HG02981 (cell line): ENCODE measurements at regions not wholly inside any gene's neighbourhood (a gene's known extent, or its start where the extent isn't known, plus 50 kb on each side); places are given as distances from the start of the nearest gene placed in this dataset.
A peak's percentile ranks its signal among the peaks of the same experiment; 100 is the strongest.

ENCODE experiments used
- ATAC-seq: cut with Tn5 transposase; IDR thresholded peaks from one replicate; pipeline ENCODE4 v1.9.1; 2021; ENCODE audit warnings: mild to moderate bottlenecking, moderate library complexity; ENCODE audit not compliant: unreplicated experiment

- no peak for ATAC-seq
Measured at GRCh38 chr5:74272831-74273451, 367.6 kb downstream of the ENC1 start.

- ATAC-seq: no peak
Measured at GRCh38 chr5:74272024-74272775, 368.3 kb downstream of the ENC1 start.

DNA sequence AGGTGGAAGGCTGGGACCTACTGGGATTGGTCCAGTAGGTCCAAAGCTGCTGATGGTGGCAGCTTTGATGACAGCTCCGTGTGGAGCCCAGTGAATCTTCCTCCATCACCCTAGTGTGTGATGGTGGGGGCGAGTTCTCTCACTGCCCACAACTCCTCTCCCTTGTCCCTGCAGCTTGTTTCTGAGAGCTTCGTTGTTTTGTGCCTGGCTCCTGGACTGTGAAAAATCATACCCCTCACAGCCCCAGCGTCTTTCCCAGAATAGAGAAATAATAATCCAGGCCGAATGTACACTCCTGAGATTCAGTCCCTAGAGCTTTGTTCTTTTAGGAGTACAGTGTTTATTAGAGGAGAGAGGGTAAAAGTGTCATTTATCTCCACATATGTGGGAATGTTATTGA, 372.2 kb downstream of the ENC1 start:
- ATAC-seq: no peak

- no peak for ATAC-seq
Measured at GRCh38 chr5:74266836-74267235, 373.7 kb downstream of the ENC1 start.

GRCh38 chr5:74266132-74266531, 374.4 kb downstream of the ENC1 start:
- ATAC-seq: no peak

GRCh38 chr5:74262544-74263207, 377.9 kb downstream of the ENC1 start:
- ATAC-seq: no peak

- ATAC-seq: no peak
Measured at GRCh38 chr5:74261866-74262265, 378.7 kb downstream of the ENC1 start.

- ATAC-seq: no peak
Measured at GRCh38 chr5:74261421-74261820, 379.1 kb downstream of the ENC1 start.

GRCh38 chr5:74259572-74259971, 381.0 kb downstream of the ENC1 start:
- ATAC-seq: no peak

- ATAC-seq: no peak
Measured at GRCh38 chr5:74258314-74258665, 382.2 kb downstream of the ENC1 start.

DNA sequence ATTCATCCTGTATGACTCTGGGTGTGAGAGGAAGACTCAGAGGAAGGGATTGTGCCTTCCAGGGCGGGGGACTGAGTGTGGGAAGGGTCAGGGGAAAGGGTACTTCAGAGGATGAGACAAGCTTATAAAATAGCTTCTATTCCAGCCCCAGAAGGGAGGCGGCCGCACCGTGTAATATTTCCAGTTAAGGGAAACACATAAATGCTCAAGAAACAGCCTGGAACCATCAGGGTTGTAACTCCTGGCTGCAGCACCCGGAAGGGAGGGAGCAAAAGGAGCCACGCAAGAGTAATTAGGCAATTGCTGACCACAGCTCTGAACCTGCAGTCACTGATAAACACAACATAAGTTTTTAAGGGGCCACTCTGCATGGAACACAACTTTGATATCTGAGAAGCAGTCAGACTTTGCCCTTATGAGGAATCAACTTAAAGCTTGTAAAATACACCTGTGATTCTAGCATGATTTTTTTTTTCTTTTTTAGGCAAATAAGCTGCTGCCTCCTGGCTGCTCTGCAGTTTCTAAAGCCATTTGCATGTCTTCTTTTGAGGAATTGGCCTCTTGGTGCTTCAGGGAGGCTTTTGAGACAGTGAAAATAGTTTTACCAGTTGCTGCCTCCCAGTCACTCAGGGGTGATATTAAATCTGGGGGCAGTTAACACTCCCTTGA, 382.7 kb downstream of the ENC1 start:
- ATAC-seq: peak; percentile 41

DNA sequence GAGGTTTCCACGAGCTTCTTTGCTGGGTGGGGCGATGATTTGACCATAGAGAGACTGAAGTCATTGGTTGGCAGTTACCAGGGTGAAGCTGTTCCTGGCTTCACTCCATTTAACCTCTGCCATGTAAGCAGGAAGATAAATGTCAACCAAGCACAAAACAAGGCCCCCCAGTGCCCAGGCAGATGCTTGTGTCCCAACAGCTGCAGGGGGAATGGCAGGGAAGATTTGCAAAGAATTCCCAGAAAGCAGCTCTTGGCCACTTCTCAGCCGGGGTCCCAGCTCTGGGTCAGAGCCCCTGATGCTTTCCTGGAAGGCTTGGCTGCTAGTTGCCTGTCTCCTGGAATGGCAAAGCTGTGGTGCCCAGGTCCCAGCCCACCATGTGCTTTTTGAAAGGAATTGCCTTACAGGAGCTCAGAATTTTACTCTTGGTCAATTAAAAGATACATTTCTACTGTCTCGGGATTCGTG, 383.4 kb downstream of the ENC1 start:
- no peak for ATAC-seq

DNA sequence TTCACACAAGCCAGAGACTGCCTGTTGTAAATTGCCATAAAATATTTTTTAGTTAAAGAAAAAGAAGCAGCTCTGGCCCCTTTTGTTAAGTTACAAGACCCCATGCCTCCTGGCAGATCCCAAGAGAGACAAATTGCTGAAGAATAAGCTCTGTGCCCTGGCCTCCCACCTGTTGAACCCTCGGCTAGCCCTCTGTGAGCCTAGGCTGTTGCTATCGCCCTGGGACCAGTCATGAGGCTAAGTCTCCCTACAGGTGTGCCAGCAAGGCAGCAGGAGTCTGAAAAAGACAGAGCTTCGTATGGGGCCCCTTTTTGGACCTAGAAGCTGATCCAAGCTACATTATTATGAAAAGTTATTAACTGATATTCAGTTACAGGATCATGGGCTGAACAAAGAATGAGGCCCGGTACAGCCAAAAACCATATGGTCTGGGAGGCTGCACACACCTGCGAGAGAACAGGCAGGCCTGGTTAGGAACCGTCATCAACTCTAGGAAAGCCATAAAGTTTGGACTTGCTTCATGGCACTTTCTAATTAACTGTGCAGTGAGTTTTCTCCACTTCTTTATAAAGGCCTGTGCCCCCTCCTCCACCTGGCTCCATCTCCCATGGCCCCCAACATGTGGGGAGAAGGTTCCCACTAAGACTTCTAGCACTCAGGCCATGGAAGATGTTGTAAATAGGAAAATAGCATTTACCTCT, 384.7 kb downstream of the ENC1 start:
- ATAC-seq: no peak

DNA sequence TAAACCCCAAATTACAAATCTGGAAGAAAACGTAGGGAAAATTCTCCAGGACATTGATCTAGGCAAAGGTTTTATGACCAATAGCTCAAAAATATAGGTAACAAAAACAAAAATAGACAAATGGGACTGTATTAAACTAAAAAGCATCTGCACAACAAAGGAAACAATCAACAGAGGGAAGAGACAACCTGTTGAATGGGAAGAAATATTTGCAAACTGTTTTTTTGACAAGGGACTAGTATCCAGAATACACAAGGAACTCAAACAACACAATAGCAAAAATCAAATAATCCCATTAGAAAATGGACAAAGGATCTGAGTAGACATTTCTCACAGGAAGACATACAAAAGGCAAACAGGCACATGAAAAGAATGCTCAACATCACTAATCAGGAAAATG, 386.3 kb downstream of the ENC1 start:
- no peak for ATAC-seq

GRCh38 chr5:74252044-74252443, 388.5 kb downstream of the ENC1 start:
- no peak for ATAC-seq

GRCh38 chr5:74251141-74252035, 389.1 kb downstream of the ENC1 start:
- ATAC-seq: no peak

- ATAC-seq: no peak
Measured at GRCh38 chr5:74250304-74251102, 390.0 kb downstream of the ENC1 start.

GRCh38 chr5:74248576-74248975, 392.0 kb downstream of the ENC1 start:
- no peak for ATAC-seq

DNA sequence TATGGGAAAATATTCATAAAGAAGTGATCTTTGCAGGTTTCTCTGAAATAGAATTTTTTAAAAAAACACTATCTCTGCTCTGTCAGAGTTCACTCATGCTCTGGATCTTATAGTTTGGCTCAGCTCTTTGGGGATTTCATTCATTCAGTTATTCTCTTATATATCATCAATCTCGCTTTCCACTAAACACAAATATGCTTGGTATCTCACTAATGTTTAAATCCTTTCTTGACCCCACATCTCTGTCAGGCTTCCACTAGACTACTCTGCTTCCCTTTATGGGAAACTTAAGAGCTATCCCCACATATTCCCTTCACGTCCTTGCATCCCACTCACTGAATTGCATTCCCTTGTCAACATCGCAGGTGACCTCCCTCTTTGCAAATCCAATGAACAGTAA, 396.1 kb downstream of the ENC1 start:
- no peak for ATAC-seq
